SK-N-SH treated with all-trans-retinoic acid at 6 μM for 48 hours (cell line): ENCODE measurements at regions not wholly inside any gene's neighbourhood (a gene's known extent, or its start where the extent isn't known, plus 50 kb on each side); places are given as distances from the start of the nearest gene placed in this dataset.

Experiments
- ATAC-seq: fragments of 200-7000 bp; cut with Tn5 transposase; 3 replicates; pipeline ENCODE4 v1.9.1; 2020; ENCODE audit warnings: mild to moderate bottlenecking, moderate library complexity
- ARNTL ChIP-seq: fragments of 450-650 bp; formaldehyde crosslinking; IDR thresholded peaks from 2 replicates; pipeline ENCODE4 v1.5.0; 2020; ENCODE audit warnings: low read depth, mild to moderate bottlenecking, moderate library complexity, borderline replicate concordance
- BACH2 ChIP-seq: fragments of 250-450 bp; sonication (Bioruptor Pico); IDR thresholded peaks from 2 replicates; pipeline ENCODE4 v1.9.0; 2021; ENCODE audit warnings: mild to moderate bottlenecking, borderline replicate concordance
- CREB5 ChIP-seq: fragments of 250-450 bp; sonication (Bioruptor Pico); IDR thresholded peaks from 2 replicates; pipeline ENCODE4 v1.5.1; 2020; ENCODE audit warnings: low read depth, mild to moderate bottlenecking, moderate library complexity
- CSDC2 ChIP-seq: fragments of 250-450 bp; sonication (Bioruptor Pico); IDR thresholded peaks from 2 replicates; pipeline ENCODE4 v1.5.0; 2020; ENCODE audit warnings: mild to moderate bottlenecking, moderate library complexity
- CSRNP3 ChIP-seq: fragments of 250-450 bp; sonication (Bioruptor Pico); IDR thresholded peaks from 2 replicates; pipeline ENCODE4 v1.5.1; 2021; ENCODE audit warnings: mild to moderate bottlenecking, moderate library complexity
- ESRRG ChIP-seq: fragments of 250-450 bp; sonication (Bioruptor Pico); IDR thresholded peaks from 2 replicates; pipeline ENCODE4 v1.6.1; 2021; ENCODE audit warnings: mild to moderate bottlenecking
- GLIS3 ChIP-seq: fragments of 250-450 bp; sonication (Bioruptor Pico); IDR thresholded peaks from 2 replicates; pipeline ENCODE4 v1.5.0; 2020; ENCODE audit warnings: mild to moderate bottlenecking, moderate library complexity
- ISL1 ChIP-seq: fragments of 250-450 bp; sonication (Bioruptor Pico); IDR thresholded peaks from 2 replicates; pipeline ENCODE4 v2.1.2; 2022; ENCODE audit warnings: mild to moderate bottlenecking, moderate library complexity
- PATZ1 ChIP-seq: fragments of 250-450 bp; sonication (Bioruptor Pico); IDR thresholded peaks from 2 replicates; pipeline ENCODE4 v1.8.0; 2020; ENCODE audit warnings: mild to moderate bottlenecking, moderate library complexity, borderline replicate concordance
- PPARA ChIP-seq: fragments of 250-450 bp; sonication (Bioruptor Pico); IDR thresholded peaks from 2 replicates; pipeline ENCODE4 v1.5.0; 2020; ENCODE audit warnings: mild to moderate bottlenecking, borderline replicate concordance
- RARB ChIP-seq: fragments of 250-450 bp; sonication (Bioruptor Pico); IDR thresholded peaks from 2 replicates; pipeline ENCODE4 v1.8.0; 2021; ENCODE audit warnings: mild to moderate bottlenecking, moderate library complexity
- TCF4 ChIP-seq: fragments of 250-450 bp; sonication (Bioruptor Pico); IDR thresholded peaks from 2 replicates; pipeline ENCODE4 v1.8.0; 2021; ENCODE audit warnings: mild to moderate bottlenecking, moderate library complexity, borderline replicate concordance
- TOX ChIP-seq: fragments of 250-450 bp; sonication (Bioruptor Pico); IDR thresholded peaks from 2 replicates; pipeline ENCODE4 v1.8.0; 2021; ENCODE audit warnings: mild to moderate bottlenecking, moderate library complexity, borderline replicate concordance
- ZC3H10 ChIP-seq: fragments of 250-450 bp; sonication (Bioruptor Pico); IDR thresholded peaks from 2 replicates; pipeline ENCODE4 v1.5.1; 2021; ENCODE audit warnings: mild to moderate bottlenecking, moderate library complexity
- ZFP3 ChIP-seq: fragments of 250-450 bp; sonication (Bioruptor Pico); IDR thresholded peaks from 2 replicates; pipeline ENCODE4 v1.5.0; 2020; ENCODE audit warnings: mild to moderate bottlenecking, moderate library complexity
- ZFP30 ChIP-seq: fragments of 450-650 bp; formaldehyde crosslinking; IDR thresholded peaks from 2 replicates; pipeline ENCODE4 v1.5.0; 2022; ENCODE audit warnings: mild to moderate bottlenecking, moderate library complexity
- ZNF565 ChIP-seq: fragments of 450-650 bp; formaldehyde crosslinking; conservative IDR thresholded peaks from 2 replicates; pipeline ENCODE4 v1.5.0; 2020; ENCODE audit warnings: low read depth, mild to moderate bottlenecking, moderate library complexity
- ZNF70 ChIP-seq: fragments of 450-650 bp; formaldehyde crosslinking; IDR thresholded peaks from 2 replicates; pipeline ENCODE4 v1.5.0; 2020; ENCODE audit warnings: mild to moderate bottlenecking, moderate library complexity
- TF ChIP-seq, protein P1 (sequence below): fragments of 250-450 bp; sonication (Bioruptor Pico); IDR thresholded peaks from 2 replicates; pipeline ENCODE4 v1.5.0; 2020; ENCODE audit warnings: mild to moderate bottlenecking, moderate library complexity

GRCh38 chr5:56751572-56752313 lies 63.6 kb upstream of the MAP3K1 start (continued):
- TF ChIP-seq TCF4 (no peak), ZFP3 (CRISPR knock-in tag) (no peak), BACH2 (no peak), ZC3H10 (CRISPR knock-in tag) (no peak)

DNA sequence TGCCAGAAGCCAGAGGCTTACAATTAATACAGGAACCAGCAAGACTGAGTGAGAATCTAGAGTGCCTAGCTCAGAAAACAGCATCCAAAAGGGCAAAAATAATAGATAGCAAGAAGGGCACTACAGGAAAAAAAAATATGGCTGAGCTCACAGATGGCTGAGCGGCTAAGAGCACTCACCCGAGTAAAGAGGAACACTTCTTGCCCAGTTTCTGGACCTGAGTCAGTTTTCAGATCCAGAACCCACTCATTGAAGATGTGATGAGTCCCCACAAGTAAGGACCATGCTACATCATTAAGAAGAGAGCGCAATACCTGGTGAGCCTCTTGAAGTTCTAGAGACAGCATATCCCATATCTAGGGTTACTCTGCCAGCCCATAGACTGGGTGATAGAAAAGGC lies 65.5 kb upstream of the MAP3K1 start:
- no peak for ATAC-seq
- no peak for TF ChIP-seq ZFP30
- TF ChIP-seq PPARA (CRISPR knock-in tag) = no peak
- TF ChIP-seq TCF4 = no peak
- TF ChIP-seq ZFP3 (CRISPR knock-in tag) = no peak
- TF ChIP-seq GLIS3 (CRISPR knock-in tag) = no peak
- no peak for TF ChIP-seq ZC3H10 (CRISPR knock-in tag)
- no peak for TF ChIP-seq CSDC2 (CRISPR knock-in tag)
- no peak for TF ChIP-seq ARNTL (CRISPR knock-in tag)
- TF ChIP-seq, protein P1, sequence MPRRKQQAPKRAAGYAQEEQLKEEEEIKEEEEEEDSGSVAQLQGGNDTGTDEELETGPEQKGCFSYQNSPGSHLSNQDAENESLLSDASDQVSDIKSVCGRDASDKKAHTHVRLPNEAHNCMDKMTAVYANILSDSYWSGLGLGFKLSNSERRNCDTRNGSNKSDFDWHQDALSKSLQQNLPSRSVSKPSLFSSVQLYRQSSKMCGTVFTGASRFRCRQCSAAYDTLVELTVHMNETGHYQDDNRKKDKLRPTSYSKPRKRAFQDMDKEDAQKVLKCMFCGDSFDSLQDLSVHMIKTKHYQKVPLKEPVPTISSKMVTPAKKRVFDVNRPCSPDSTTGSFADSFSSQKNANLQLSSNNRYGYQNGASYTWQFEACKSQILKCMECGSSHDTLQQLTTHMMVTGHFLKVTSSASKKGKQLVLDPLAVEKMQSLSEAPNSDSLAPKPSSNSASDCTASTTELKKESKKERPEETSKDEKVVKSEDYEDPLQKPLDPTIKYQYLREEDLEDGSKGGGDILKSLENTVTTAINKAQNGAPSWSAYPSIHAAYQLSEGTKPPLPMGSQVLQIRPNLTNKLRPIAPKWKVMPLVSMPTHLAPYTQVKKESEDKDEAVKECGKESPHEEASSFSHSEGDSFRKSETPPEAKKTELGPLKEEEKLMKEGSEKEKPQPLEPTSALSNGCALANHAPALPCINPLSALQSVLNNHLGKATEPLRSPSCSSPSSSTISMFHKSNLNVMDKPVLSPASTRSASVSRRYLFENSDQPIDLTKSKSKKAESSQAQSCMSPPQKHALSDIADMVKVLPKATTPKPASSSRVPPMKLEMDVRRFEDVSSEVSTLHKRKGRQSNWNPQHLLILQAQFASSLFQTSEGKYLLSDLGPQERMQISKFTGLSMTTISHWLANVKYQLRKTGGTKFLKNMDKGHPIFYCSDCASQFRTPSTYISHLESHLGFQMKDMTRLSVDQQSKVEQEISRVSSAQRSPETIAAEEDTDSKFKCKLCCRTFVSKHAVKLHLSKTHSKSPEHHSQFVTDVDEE (CRISPR knock-in tag) = no peak
- TF ChIP-seq BACH2 = no peak
- no peak for TF ChIP-seq PATZ1 (CRISPR knock-in tag)
- no peak for TF ChIP-seq CSRNP3 (CRISPR knock-in tag)
- no peak for TF ChIP-seq ISL1 (CRISPR knock-in tag)
- no peak for TF ChIP-seq RARB (CRISPR knock-in tag)
- no peak for TF ChIP-seq TOX (CRISPR knock-in tag)
- no peak for TF ChIP-seq CREB5 (CRISPR knock-in tag)
- no peak for TF ChIP-seq ZNF565 (CRISPR knock-in tag)
- TF ChIP-seq ZNF70 = no peak

GRCh38 chr5:56746553-56747339 lies 68.6 kb upstream of the MAP3K1 start:
- ATAC-seq = no peak
- TF ChIP-seq ESRRG (CRISPR knock-in tag) (no peak), ARNTL (CRISPR knock-in tag) (no peak), TCF4 (no peak), ZFP3 (CRISPR knock-in tag) (no peak), PATZ1 (CRISPR knock-in tag) (no peak), ZNF70 (no peak), TOX (CRISPR knock-in tag) (no peak), BACH2 (no peak), CREB5 (CRISPR knock-in tag) (no peak), PPARA (CRISPR knock-in tag) (no peak)
- TF ChIP-seq, protein P1 (CRISPR knock-in tag) = no peak
